ENCODE measurements at regions not wholly inside any gene's neighbourhood (a gene's known extent, or its start where the extent isn't known, plus 50 kb on each side); places are given as distances from the start of the nearest gene placed in this dataset.

DNA sequence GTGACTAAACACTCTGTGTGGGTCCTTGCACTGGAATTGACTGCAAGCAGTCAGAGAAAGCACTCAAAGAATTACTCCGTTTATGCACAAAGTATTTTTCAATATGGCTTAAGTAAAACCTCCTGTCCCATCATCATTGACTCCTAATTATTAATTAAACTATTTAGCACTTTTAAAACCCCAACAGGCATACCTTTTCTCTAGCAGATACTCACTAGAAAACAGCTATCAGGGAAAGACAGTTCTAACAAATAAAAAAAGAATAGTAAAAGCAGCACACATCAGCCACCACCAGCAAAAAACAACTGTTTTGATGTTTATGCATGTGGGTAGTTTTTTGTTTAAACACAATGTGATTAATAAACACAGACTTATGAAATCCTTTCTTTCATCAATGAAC, 66.2 kb upstream of the GYPA start (continued):
- TF ChIP-seq, protein P1, sequence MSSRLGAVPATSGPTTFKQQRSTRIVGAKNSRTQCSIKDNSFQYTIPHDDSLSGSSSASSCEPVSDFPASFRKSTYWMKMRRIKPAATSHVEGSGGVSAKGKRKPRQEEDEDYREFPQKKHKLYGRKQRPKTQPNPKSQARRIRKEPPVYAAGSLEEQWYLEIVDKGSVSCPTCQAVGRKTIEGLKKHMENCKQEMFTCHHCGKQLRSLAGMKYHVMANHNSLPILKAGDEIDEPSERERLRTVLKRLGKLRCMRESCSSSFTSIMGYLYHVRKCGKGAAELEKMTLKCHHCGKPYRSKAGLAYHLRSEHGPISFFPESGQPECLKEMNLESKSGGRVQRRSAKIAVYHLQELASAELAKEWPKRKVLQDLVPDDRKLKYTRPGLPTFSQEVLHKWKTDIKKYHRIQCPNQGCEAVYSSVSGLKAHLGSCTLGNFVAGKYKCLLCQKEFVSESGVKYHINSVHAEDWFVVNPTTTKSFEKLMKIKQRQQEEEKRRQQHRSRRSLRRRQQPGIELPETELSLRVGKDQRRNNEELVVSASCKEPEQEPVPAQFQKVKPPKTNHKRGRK (CRISPR knock-in tag; IDR thresholded peaks at IDR 0.05) = no peak
- no peak for TF ChIP-seq U2AF1 (optimal IDR thresholded peaks at IDR 0.05; ENCODE audit: low read depth, low read length)
- TF ChIP-seq JDP2 (CRISPR knock-in tag; IDR thresholded peaks at IDR 0.05; ENCODE audit: borderline replicate concordance) = no peak
- TF ChIP-seq ZNF367 (CRISPR knock-in tag; IDR thresholded peaks at IDR 0.05; ENCODE audit: borderline replicate concordance) = no peak
- TF ChIP-seq MED13 (CRISPR knock-in tag; IDR thresholded peaks at IDR 0.05) = no peak

DNA sequence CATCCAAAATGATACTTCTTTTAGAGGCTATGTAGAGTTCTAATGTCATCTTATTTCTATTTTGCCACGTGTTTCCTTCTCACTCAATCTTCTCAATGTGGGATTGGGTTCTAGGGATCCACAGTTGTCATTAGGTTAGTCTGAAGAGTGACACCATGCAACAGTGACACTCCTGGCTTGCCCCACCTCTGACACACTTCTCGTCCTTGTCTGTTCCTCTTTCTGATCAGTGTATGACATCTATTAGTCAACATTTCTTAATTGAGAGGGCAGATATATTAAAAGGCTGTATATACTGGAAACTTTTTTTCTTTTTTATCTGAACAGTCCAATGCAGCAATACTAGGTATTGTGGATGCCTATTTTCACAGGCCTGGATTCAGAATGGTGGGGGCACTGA, 67.6 kb upstream of the GYPA start:
- H3K9ac ChIP-seq (ENCODE audit: insufficient read depth, low read depth, low read length) = no peak overlapping the region
- DNase-seq (ENCODE audit: low spot score) = no peak
- in situ Hi-C loops (cut with HindIII; ENCODE audit: extremely low pct_ligation_motif_present, low pct_unique_long_range_greater_than_20kb) = no loop called here
- FAIRE-seq = no peak
- intact Hi-C loops (cut with micrococcal nuclease; ENCODE audit: unreplicated experiment) = no loop called here
- TF ChIP-seq HOXD1 (CRISPR knock-in tag; IDR thresholded peaks at IDR 0.05) = no peak
- TF ChIP-seq RBFOX2 (IDR thresholded peaks at IDR 0.05; ENCODE audit: low read depth, low read length) = no peak
- no peak for TF ChIP-seq CAMTA2 (CRISPR knock-in tag; IDR thresholded peaks at IDR 0.05; ENCODE audit: borderline replicate concordance)
- TF ChIP-seq ZNF225 (CRISPR knock-in tag; IDR thresholded peaks at IDR 0.05) = no peak
- TF ChIP-seq SP140L (CRISPR knock-in tag; IDR thresholded peaks at IDR 0.05; ENCODE audit: borderline replicate concordance) = no peak
- no peak for TF ChIP-seq MEIS1 (CRISPR knock-in tag; IDR thresholded peaks at IDR 0.05; ENCODE audit: borderline replicate concordance)
- TF ChIP-seq SAP130 (CRISPR knock-in tag; IDR thresholded peaks at IDR 0.05; ENCODE audit: low read depth) = no peak
- no peaks in the 10 kb centered on the region for H3K36me3 ChIP-seq (replicated peaks in 1 of 2; ENCODE audit: control insufficient read depth in 1 of 2, insufficient read depth in 2 of 2, low read length in 2 of 2)
- CTCF ChIA-PET (ENCODE audit: low intra/inter-chr PET ratio, low total read pairs) = no interaction called here
- no TSS peak for BruUV-seq (replicated peaks)
- no peaks in the 10 kb centered on the region for H4K20me1 ChIP-seq (ENCODE audit: insufficient read depth, low read length)
- no peak overlapping the region for H3K4me3 ChIP-seq (replicated peaks in 1 of 3; ENCODE audit: insufficient read depth in 1 of 3, low read depth in 2 of 3, low read length in 3 of 3)
- H3K4me2 ChIP-seq (ENCODE audit: low read depth, low read length) = no peak overlapping the region
- H3K9me3 ChIP-seq (ENCODE audit: low read length) = no peaks in the 10 kb centered on the region
- 0% methylated on average over 2 of the region's 2 CpGs for WGBS (ENCODE audit: low lambda C conversion rate)
- no peak for ATAC-seq
- no peaks in the 10 kb centered on the region for H3K27me3 ChIP-seq (ENCODE audit: control insufficient read depth in 1 of 2, insufficient read depth in 2 of 2, low read length in 2 of 2)
- H3K4me1 ChIP-seq (ENCODE audit: insufficient read depth, low read length) = no peaks in the 10 kb centered on the region
- no peak overlapping the region for H3K27ac ChIP-seq (ENCODE audit: extremely low read length, insufficient read depth, low read length)
- H2AFZ ChIP-seq (ENCODE audit: low read length) = no peak overlapping the region
- H3K79me2 ChIP-seq (ENCODE audit: insufficient read depth, low read length) = no peaks in the 10 kb centered on the region
- POLR2A ChIA-PET = no interaction called here
